CD4-positive, alpha-beta T cell (primary cell): ENCODE measurements at regions not wholly inside any gene's neighbourhood (a gene's known extent, or its start where the extent isn't known, plus 50 kb on each side); places are given as distances from the start of the nearest gene placed in this dataset.

ENCODE experiments used
- ATAC-seq: fragments of 200-7000 bp; cut with Tn5 transposase; one replicate; pipeline ENCODE4 v1.10.0; 2022; ENCODE audit warnings: mild to moderate bottlenecking; ENCODE audit not compliant: poor library complexity
- CTCF ChIA-PET: fragments of 350-600 bp; sonication (Branson Sonifier 250); formaldehyde crosslinking; loops from one replicate; lab custom pipeline; 2021; ENCODE audit warnings: antibody characterized with exemption, inconsistent platforms; lab: Charles Lee
- POLR2A ChIA-PET: fragments of 350-600 bp; sonication (Branson Sonifier 250); formaldehyde crosslinking; loops from one replicate; lab custom pipeline; 2021; ENCODE audit warnings: antibody characterized with exemption, inconsistent platforms; lab: Charles Lee
- DNase-seq, 14 experiments: peaks; one replicate each; pipeline ENCODE4 v3.0.0-alpha.2; 2013 to 2020; ENCODE audit warnings: mixed read lengths in 2 of 14
- H3K27ac ChIP-seq, 2 donors: one replicate each; pipeline versions ENCODE4 v1.5.1 to v1.7.0; 2013; ENCODE audit warnings: low read length in 2 of 2, low read depth in 1 of 2, mild to moderate bottlenecking in 1 of 2
- H3K27me3 ChIP-seq, 2 experiments: 1 replicate in 1 of 2; 2 replicates in 1 of 2; pipeline versions ENCODE4 v1.6.1 to v1.7.0; 2013; ENCODE audit warnings: low read length in 2 of 2, control low read depth in 1 of 2, mild to moderate bottlenecking in 1 of 2, moderate library complexity in 1 of 2; ENCODE audit not compliant: insufficient read depth in 2 of 2, control insufficient read depth in 1 of 2
- H3K36me3 ChIP-seq: one replicate; pipeline ENCODE4 v1.6.1; 2013; ENCODE audit warnings: low read length, control low read depth; ENCODE audit not compliant: insufficient read depth
- H3K4me1 ChIP-seq: one replicate; pipeline ENCODE4 v1.6.1; 2013; ENCODE audit warnings: low read length, control low read depth; ENCODE audit not compliant: insufficient read depth
- H3K4me3 ChIP-seq: one replicate; pipeline ENCODE4 v1.5.1; 2013; ENCODE audit warnings: mild to moderate bottlenecking, low read length, moderate library complexity
- H3K9me3 ChIP-seq, 2 experiments: 1 replicate in 1 of 2; 2 replicates in 1 of 2; pipeline versions ENCODE4 v1.6.1 to v1.7.0; 2013; ENCODE audit warnings: low read length in 2 of 2, mild to moderate bottlenecking in 2 of 2, control low read depth in 1 of 2, moderate library complexity in 1 of 2; ENCODE audit not compliant: control insufficient read depth in 1 of 2, insufficient read depth in 1 of 2
- H3K27ac Mint-ChIP-seq: one replicate; pipeline ENCODE4 v1.8.0; 2020; ENCODE audit warnings: mixed read lengths
- H3K27me3 Mint-ChIP-seq: one replicate; pipeline ENCODE4 v1.8.0; 2021; ENCODE audit warnings: mixed read lengths
- H3K36me3 Mint-ChIP-seq: one replicate; pipeline ENCODE4 v1.8.0; 2021; ENCODE audit warnings: low read depth, mixed read lengths
- H3K4me1 Mint-ChIP-seq: one replicate; pipeline ENCODE4 v1.8.0; 2021; ENCODE audit warnings: low read depth, mixed read lengths
- H3K4me3 Mint-ChIP-seq: one replicate; pipeline ENCODE4 v1.8.0; 2020; ENCODE audit warnings: mild to moderate bottlenecking, mixed read lengths
- H3K9me3 Mint-ChIP-seq: one replicate; pipeline ENCODE4 v1.8.0; 2020; ENCODE audit warnings: mixed read lengths
- intact Hi-C, 2 experiments: fragments of 100-400 bp; cut with DNase I in 1 of 2; cut with micrococcal nuclease in 1 of 2; formaldehyde crosslinking; loops; one replicate each; pipeline versions ENCODE4 v1.15.1 to v1.9.0; 2023 to 2025; cut with DNase I, micrococcal nuclease
- TF ChIP-seq, protein P1 (sequence below): fragments of 200-600 bp; IDR thresholded peaks from one replicate; pipeline ENCODE4 v1.8.0; 2022; ENCODE audit warnings: antibody characterized with exemption, mild to moderate bottlenecking

DNA sequence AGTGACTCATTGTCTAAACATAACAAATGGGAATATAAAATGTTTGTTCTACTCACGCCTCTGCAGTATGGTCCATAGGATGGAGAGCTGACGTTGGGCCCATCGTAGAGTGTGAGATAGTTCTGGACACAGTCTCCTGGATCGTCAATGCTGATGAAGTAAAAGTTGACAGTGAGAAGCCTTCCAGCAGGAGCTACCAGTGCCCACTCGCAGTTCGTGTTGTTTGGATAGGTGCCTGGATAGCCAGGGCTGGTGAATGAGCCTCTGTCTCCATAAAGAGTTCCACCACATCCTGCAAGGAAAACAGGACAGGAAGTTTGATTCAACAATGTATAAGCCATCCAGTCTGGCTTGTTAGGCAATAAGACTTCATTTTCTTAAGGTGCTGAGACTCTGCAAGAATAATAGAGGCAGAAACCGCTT, 79.6 kb downstream of the OR13A1 start:
- DNase-seq, result no peak
- Mint-ChIP-seq H3K9me3 (no peaks in the 10 kb centered on the region), H3K4me1 (peaks cover 3% of the 10 kb centered on the region), H3K36me3 (no peaks in the 10 kb centered on the region), H3K4me3 (no peak overlapping the region), H3K27me3 (peaks cover 15% of the 10 kb centered on the region), H3K27ac (no peak overlapping the region)
- no peaks in the 10 kb centered on the region for H3K9me3 ChIP-seq
- ChIA-PET CTCF (interaction anchor here (0.6 to 1.9 kb wide), 7 partner anchors 8 to 498 kb away, joined by 3 to 6 read pairs (median 3); no protein-coding TSS in a partner anchor), POLR2A (interaction anchor here (0.6 kb wide), 1 partner anchor 14 kb away, joined by 3 read pairs; no protein-coding TSS in a partner anchor)
- TF ChIP-seq, protein P1, sequence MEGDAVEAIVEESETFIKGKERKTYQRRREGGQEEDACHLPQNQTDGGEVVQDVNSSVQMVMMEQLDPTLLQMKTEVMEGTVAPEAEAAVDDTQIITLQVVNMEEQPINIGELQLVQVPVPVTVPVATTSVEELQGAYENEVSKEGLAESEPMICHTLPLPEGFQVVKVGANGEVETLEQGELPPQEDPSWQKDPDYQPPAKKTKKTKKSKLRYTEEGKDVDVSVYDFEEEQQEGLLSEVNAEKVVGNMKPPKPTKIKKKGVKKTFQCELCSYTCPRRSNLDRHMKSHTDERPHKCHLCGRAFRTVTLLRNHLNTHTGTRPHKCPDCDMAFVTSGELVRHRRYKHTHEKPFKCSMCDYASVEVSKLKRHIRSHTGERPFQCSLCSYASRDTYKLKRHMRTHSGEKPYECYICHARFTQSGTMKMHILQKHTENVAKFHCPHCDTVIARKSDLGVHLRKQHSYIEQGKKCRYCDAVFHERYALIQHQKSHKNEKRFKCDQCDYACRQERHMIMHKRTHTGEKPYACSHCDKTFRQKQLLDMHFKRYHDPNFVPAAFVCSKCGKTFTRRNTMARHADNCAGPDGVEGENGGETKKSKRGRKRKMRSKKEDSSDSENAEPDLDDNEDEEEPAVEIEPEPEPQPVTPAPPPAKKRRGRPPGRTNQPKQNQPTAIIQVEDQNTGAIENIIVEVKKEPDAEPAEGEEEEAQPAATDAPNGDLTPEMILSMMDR, result no peak
- H3K4me1 ChIP-seq, result no peaks in the 10 kb centered on the region
- H3K4me3 ChIP-seq, result no peak overlapping the region
- no peak for ATAC-seq
- intact Hi-C loops, result loop anchor here (10.0 kb wide), 2 partner anchors 231 to 799 kb away; partner anchors contain the start of genes NCOA4 (in 1 of the 2) and ZNF22 (in 1 of the 2)
- H3K27me3 ChIP-seq, result no peaks in the 10 kb centered on the region
- no peak overlapping the region for H3K27ac ChIP-seq
- no peaks in the 10 kb centered on the region for H3K36me3 ChIP-seq

DNA sequence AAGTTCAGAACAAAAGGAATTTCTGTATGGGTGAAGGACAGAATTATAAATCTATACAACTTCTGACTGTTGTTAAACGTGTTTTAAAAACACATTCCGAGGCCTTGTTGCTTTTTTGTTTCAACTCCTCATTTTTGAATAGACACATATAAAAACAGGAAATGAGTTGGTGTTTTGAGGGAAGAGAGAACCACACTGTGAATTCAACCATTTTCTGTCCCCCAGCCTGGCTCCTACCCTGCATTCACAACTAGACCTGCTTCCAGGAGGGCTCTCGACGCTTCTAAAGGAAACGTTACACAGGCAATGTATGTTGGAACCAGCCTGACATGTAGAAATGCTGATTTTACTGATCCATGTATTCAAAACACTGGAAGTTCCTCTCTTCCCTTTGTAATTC, 76.5 kb downstream of the OR13A1 start:
- Mint-ChIP-seq H3K27me3 (peaks cover 5% of the 10 kb centered on the region), H3K4me1 (peaks cover 8% of the 10 kb centered on the region), H3K27ac (no peak overlapping the region), H3K36me3 (no peaks in the 10 kb centered on the region), H3K9me3 (no peaks in the 10 kb centered on the region), H3K4me3 (no peak overlapping the region)
- CTCF ChIA-PET, result no interaction called here
- Histone ChIP-seq H3K36me3 (no peaks in the 10 kb centered on the region), H3K4me3 (no peak overlapping the region), H3K27ac (no peak overlapping the region), H3K27me3 (no peaks in the 10 kb centered on the region), H3K9me3 (no peaks in the 10 kb centered on the region), H3K4me1 (no peaks in the 10 kb centered on the region)
- TF ChIP-seq, protein P1, result no peak
- ATAC-seq, result no peak
- intact Hi-C loops, result loop anchor here (10.0 kb wide), 2 partner anchors 234 to 796 kb away; partner anchors contain the start of genes NCOA4 (in 1 of the 2) and ZNF22 (in 1 of the 2)
- POLR2A ChIA-PET, result no interaction called here
- DNase-seq, result no peak

GRCh38 chr10:45239642-45240041, 75.8 kb downstream of the OR13A1 start:
- Histone ChIP-seq H3K9me3 (no peaks in the 10 kb centered on the region), H3K27ac (no peak overlapping the region), H3K4me3 (no peak overlapping the region), H3K27me3 (no peaks in the 10 kb centered on the region), H3K4me1 (no peaks in the 10 kb centered on the region), H3K36me3 (no peaks in the 10 kb centered on the region)
- Mint-ChIP-seq H3K4me3 (no peak overlapping the region), H3K27ac (no peak overlapping the region), H3K9me3 (no peaks in the 10 kb centered on the region), H3K36me3 (no peaks in the 10 kb centered on the region), H3K27me3 (peaks cover 4% of the 10 kb centered on the region), H3K4me1 (peaks cover 8% of the 10 kb centered on the region)
- POLR2A ChIA-PET, result no interaction called here
- TF ChIP-seq, protein P1, result no peak
- ATAC-seq (no peak), DNase-seq (no peak)
- CTCF ChIA-PET, result no interaction called here
- intact Hi-C loops, result loop anchor here (10.0 kb wide), 3 partner anchors 235 to 795 kb away; partner anchors contain the start of genes NCOA4 (in 1 of the 2), ZFAND4 (in 1 of the 2) and ZNF22 (in 1 of the 2)
